ENCODE measurements at regions not wholly inside any gene's neighbourhood (a gene's known extent, or its start where the extent isn't known, plus 50 kb on each side); places are given as distances from the start of the nearest gene placed in this dataset.

- no peak overlapping the region for H3K4me3 ChIP-seq
- H3K4me2 ChIP-seq, result no peak overlapping the region
These were observed 1081.3 kb upstream of the TMEFF2 start for GRCh38 chr2:193276069-193276468.

GRCh38 chr2:193272011-193272410, 1077.3 kb upstream of the TMEFF2 start:
- ChIA-PET POLR2A (ENCODE audit: unreplicated experiment) (no interaction called here), CTCF (no interaction called here)
- TF ChIP-seq EZH2 (IDR thresholded peaks at IDR 0.05; ENCODE audit: low read depth) (no peak), CTCF (conservative IDR thresholded peaks at IDR 0.05) (no peak)
- no peaks in the 10 kb centered on the region for H3F3A ChIP-seq (ENCODE audit: insufficient read depth, low read depth)
- H3K9me2 ChIP-seq (ENCODE audit: insufficient read depth), result no peaks in the 10 kb centered on the region
- H3K27ac ChIP-seq, result no peak overlapping the region
- no peak overlapping the region for H3K4me2 ChIP-seq
- H3K27me3 ChIP-seq (ENCODE audit: insufficient read depth, low read depth), result no peaks in the 10 kb centered on the region
- H2AFZ ChIP-seq, result no peak overlapping the region
- no peak for DNase-seq
- intact Hi-C loops (cut with micrococcal nuclease; ENCODE audit: unreplicated experiment), result no loop called here
- H3K36me3 ChIP-seq (ENCODE audit: low read depth), result no peaks in the 10 kb centered on the region
- BruUV-seq (replicated peaks), result no TSS peak
- no peaks in the 10 kb centered on the region for H4K20me1 ChIP-seq (ENCODE audit: insufficient read depth)
- no peak overlapping the region for H3K4me3 ChIP-seq
- H3K79me2 ChIP-seq (ENCODE audit: low read depth), result no peaks in the 10 kb centered on the region
- H3K9me3 ChIP-seq (ENCODE audit: insufficient read depth, low read depth), result no peaks in the 10 kb centered on the region
- no peaks in the 10 kb centered on the region for H3K4me1 ChIP-seq (replicated peaks; ENCODE audit: insufficient read depth)

More at GRCh38 chr2:193276069-193276468, 1081.3 kb upstream of the TMEFF2 start:
- intact Hi-C loops (cut with micrococcal nuclease; ENCODE audit: unreplicated experiment), result no loop called here
- H3K27me3 ChIP-seq (ENCODE audit: insufficient read depth, low read depth), result no peaks in the 10 kb centered on the region
- ChIA-PET POLR2A (ENCODE audit: unreplicated experiment) (no interaction called here), CTCF (no interaction called here)
- no peaks in the 10 kb centered on the region for H4K20me1 ChIP-seq (ENCODE audit: insufficient read depth)
- TF ChIP-seq CTCF (conservative IDR thresholded peaks at IDR 0.05), result no peak
- no peak for TF ChIP-seq EZH2 (IDR thresholded peaks at IDR 0.05; ENCODE audit: low read depth)
- H3K36me3 ChIP-seq (ENCODE audit: low read depth), result no peaks in the 10 kb centered on the region
- H3K4me1 ChIP-seq (replicated peaks; ENCODE audit: insufficient read depth), result no peaks in the 10 kb centered on the region
- H2AFZ ChIP-seq, result no peak overlapping the region
- no peak overlapping the region for H3K27ac ChIP-seq
- H3K79me2 ChIP-seq (ENCODE audit: low read depth), result no peaks in the 10 kb centered on the region
- BruUV-seq (replicated peaks), result no TSS peak
- no peak for DNase-seq
- no peaks in the 10 kb centered on the region for H3F3A ChIP-seq (ENCODE audit: insufficient read depth, low read depth)
- no peaks in the 10 kb centered on the region for H3K9me2 ChIP-seq (ENCODE audit: insufficient read depth)
- H3K9me3 ChIP-seq (ENCODE audit: insufficient read depth, low read depth), result no peaks in the 10 kb centered on the region

- Histone ChIP-seq H3K36me3 (ENCODE audit: low read depth) (no peaks in the 10 kb centered on the region), H3K9me3 (ENCODE audit: insufficient read depth, low read depth) (no peaks in the 10 kb centered on the region), H3K79me2 (ENCODE audit: low read depth) (no peaks in the 10 kb centered on the region), H3K9me2 (ENCODE audit: insufficient read depth) (no peaks in the 10 kb centered on the region), H3K4me2 (no peak overlapping the region), H4K20me1 (ENCODE audit: insufficient read depth) (no peaks in the 10 kb centered on the region), H3K4me1 (replicated peaks; ENCODE audit: insufficient read depth) (no peaks in the 10 kb centered on the region), H3K27ac (no peak overlapping the region), H3F3A (ENCODE audit: insufficient read depth, low read depth) (no peaks in the 10 kb centered on the region), H3K4me3 (no peak overlapping the region), H3K27me3 (ENCODE audit: insufficient read depth, low read depth) (no peaks in the 10 kb centered on the region), H2AFZ (no peak overlapping the region)
- ChIA-PET POLR2A (ENCODE audit: unreplicated experiment) (no interaction called here), CTCF (no interaction called here)
- BruUV-seq (replicated peaks), result no TSS peak
- no peak for DNase-seq
- intact Hi-C loops (cut with micrococcal nuclease; ENCODE audit: unreplicated experiment), result no loop called here
- TF ChIP-seq CTCF (conservative IDR thresholded peaks at IDR 0.05), result no peak
- TF ChIP-seq EZH2 (IDR thresholded peaks at IDR 0.05; ENCODE audit: low read depth), result no peak
These were observed 1076.1 kb upstream of the TMEFF2 start for GRCh38 chr2:193270816-193271215.

Data from PC-9 (cell line).